Ovary (tissue), 7 donors: ENCODE measurements at regions not wholly inside any gene's neighbourhood (a gene's known extent, or its start where the extent isn't known, plus 50 kb on each side); places are given as distances from the start of the nearest gene placed in this dataset.

ENCODE experiments used
- DNase-seq, 5 donors: peaks; one replicate each; pipeline ENCODE4 v3.0.0-alpha.2; 2019 to 2020
- H3K27ac ChIP-seq, 2 donors: fragments of 200-600 bp; one replicate each; pipeline versions ENCODE4 v1.5.1 to v1.8.0; 2019 to 2022
- H3K27me3 ChIP-seq: fragments of 200-600 bp; one replicate; pipeline ENCODE4 v1.8.0; 2022
- H3K36me3 ChIP-seq: fragments of 200-600 bp; sonication (generic); one replicate; pipeline ENCODE4 v1.5.1; 2019
- H3K4me1 ChIP-seq: one replicate; pipeline ENCODE4 v1.8.1; 2013; ENCODE audit warnings: mild to moderate bottlenecking, moderate library complexity; ENCODE audit not compliant: insufficient read depth
- H3K4me3 ChIP-seq: fragments of 200-600 bp; sonication (generic); one replicate; pipeline ENCODE4 v1.5.1; 2017
- H3K9me3 ChIP-seq, 2 donors: fragments of 200-600 bp in 1 of 2; sonication (generic) in 1 of 2; one replicate each; pipeline versions ENCODE4 v1.5.1 to v1.8.1; 2013 to 2019; ENCODE audit warnings: mild to moderate bottlenecking in 1 of 2, moderate library complexity in 1 of 2
- EP300 ChIP-seq: sonication (generic); formaldehyde crosslinking; IDR thresholded peaks from one replicate; pipeline ENCODE4 v1.6.1; 2017; ENCODE audit warnings: antibody characterized with exemption
- POLR2A ChIP-seq: fragments of 450-650 bp; IDR thresholded peaks from one replicate; pipeline ENCODE4 v1.6.1; 2017; ENCODE audit warnings: antibody characterized with exemption, mild to moderate bottlenecking, moderate library complexity
- WGBS, 3 donors: extraction: QIAGEN DNeasy Blood & Tissue Kit in 1 of 3; methylation state at CpG; one replicate each; pipeline versions ENCODE4 v1.1.5 to v1.1.7; 2013 to 2017; 5-methylcytosine and 5-hydroxymethylcytosine counted together
- intact Hi-C, 4 donors: fragments of 100-400 bp; cut with DNase I; formaldehyde crosslinking; loops; one replicate each; pipeline versions ENCODE4 v1.11.0 to v1.15.1; 2022 to 2023
- TF ChIP-seq, protein P1 (sequence below), 3 donors: fragments of 450-650 bp in 2 of 3; fragments of 200-600 bp in 1 of 3; IDR thresholded peaks; one replicate each; pipeline versions ENCODE4 v1.5.1 to v1.8.0; 2016 to 2022; ENCODE audit warnings: antibody characterized with exemption in 3 of 3, mild to moderate bottlenecking in 1 of 3
- donor health status: DM: no; HTN: no; CAD: no; lungs with moderate emphysema.
- donor health status: DM: no; HTN: no; CAD: no.
- donor health status: Bipolar disorder and iron deficiency.
- donor health status: DM: no; HTN: no; CAD: no.
- donor health status: DM: yes; HTN: yes; CAD: no.

DNA sequence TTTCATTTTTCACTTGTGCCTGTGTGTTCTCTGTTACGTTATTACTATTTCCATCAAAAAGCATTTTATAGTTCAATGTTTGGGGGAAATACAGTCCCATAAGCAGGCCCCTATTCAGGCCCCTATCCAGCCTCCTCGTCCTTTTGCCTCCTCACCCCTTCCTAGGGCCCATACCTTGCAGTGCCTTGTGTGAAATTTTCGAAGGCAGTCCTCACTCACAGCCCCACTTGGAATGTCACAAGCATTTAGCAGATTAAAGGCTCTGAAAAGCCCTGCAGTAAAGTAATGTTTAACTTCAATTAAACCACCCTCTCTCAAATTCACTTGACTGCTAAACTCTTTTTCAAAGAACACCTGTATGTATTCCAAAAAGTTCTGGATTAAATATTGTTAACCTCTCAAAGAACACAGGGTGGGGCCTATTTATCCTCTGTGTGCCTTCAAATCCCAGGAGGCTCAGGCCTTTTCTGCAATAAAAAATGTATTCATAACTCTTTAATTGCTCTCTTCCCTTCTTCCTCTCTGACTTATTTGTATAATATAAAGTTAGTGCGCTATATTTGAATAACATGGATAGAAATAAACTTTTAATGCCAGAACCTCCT is 202.5 kb downstream of the FOXA2 start:
- TF ChIP-seq, protein P1, sequence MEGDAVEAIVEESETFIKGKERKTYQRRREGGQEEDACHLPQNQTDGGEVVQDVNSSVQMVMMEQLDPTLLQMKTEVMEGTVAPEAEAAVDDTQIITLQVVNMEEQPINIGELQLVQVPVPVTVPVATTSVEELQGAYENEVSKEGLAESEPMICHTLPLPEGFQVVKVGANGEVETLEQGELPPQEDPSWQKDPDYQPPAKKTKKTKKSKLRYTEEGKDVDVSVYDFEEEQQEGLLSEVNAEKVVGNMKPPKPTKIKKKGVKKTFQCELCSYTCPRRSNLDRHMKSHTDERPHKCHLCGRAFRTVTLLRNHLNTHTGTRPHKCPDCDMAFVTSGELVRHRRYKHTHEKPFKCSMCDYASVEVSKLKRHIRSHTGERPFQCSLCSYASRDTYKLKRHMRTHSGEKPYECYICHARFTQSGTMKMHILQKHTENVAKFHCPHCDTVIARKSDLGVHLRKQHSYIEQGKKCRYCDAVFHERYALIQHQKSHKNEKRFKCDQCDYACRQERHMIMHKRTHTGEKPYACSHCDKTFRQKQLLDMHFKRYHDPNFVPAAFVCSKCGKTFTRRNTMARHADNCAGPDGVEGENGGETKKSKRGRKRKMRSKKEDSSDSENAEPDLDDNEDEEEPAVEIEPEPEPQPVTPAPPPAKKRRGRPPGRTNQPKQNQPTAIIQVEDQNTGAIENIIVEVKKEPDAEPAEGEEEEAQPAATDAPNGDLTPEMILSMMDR (IDR thresholded peaks at IDR 0.05) = no peak
- TF ChIP-seq POLR2A (no peak), EP300 (no peak)
- no peak for DNase-seq
- no peaks in the 10 kb centered on the region for H3K27me3 ChIP-seq
- H3K27ac ChIP-seq = no peak overlapping the region
- no peaks in the 10 kb centered on the region for H3K9me3 ChIP-seq
- H3K36me3 ChIP-seq = no peaks in the 10 kb centered on the region
- H3K4me1 ChIP-seq = no peaks in the 10 kb centered on the region
- H3K4me3 ChIP-seq = no peak overlapping the region
- intact Hi-C loops = no loop called here
- 52 to 61% (median 53%) methylated on average over 4 of the region's 4 CpGs for WGBS, 3 donors

DNA sequence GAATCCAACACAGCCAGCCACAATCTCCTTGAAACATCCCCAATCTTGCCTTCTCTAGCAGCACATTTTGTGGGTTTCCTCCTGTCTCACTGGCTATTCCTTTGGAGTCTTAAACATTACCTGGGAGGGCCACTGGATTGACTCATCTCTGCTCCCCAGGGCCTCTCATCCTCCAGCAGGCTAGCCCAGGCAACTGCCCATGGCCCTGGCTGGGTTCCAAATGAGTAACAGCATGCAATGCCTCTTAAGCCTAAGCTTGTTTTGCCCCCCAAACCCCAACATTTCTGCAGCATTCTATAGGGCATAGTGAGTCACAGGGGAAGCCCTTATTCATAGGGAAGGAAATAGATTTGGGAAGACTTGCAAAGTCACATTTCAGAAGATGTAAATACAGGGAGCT is 204.9 kb downstream of the FOXA2 start:
- Histone ChIP-seq H3K36me3 (no peaks in the 10 kb centered on the region), H3K9me3 (no peaks in the 10 kb centered on the region), H3K4me1 (no peaks in the 10 kb centered on the region), H3K27ac (no peak overlapping the region), H3K27me3 (no peaks in the 10 kb centered on the region), H3K4me3 (no peak overlapping the region)
- no peak for DNase-seq
- TF ChIP-seq EP300 = no peak
- TF ChIP-seq POLR2A = no peak
- intact Hi-C loops = no loop called here

DNA sequence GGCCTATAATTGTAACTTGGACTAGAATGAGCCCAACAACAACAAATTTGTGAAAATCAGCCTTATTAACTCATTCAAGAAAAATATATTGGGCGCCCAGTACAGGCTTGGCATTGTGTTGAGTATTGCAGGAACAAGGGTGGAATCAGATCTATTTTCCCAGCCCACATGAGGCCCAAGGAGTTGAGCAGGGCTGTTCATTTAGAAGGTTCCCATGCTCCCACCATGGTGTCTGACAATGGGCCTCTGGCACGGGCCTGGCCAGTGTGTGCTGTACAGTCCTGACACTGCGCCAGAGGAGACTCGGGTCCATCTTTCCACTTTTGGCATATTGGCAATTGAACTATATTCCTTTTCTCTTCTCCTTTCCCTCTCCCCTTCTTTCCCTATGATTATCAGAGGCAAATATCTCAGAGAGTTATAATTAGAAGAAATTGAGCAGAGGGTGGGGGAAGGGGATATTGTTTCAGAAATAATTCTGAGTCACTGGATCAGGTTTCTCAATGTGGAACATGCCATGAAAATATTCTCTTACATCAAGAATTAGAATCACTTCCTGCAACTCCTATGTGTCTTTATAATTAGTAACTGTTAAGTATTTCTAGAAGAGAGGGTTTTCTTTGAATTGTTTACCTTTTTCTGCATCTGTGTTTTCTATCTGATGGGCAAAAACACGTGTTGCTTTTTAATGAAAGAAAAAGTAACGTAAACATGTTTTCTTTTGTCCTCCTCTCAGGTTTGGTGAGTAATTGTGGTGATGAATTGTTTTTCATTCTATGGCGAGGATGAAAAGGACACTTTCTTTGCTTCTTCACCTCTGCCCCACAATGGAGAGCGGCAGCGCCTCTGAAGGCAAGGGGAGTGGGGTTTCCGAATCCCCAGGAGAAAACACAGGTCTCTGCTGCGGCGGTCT is 209.4 kb downstream of the FOXA2 start:
- Histone ChIP-seq H3K4me1 (no peaks in the 10 kb centered on the region), H3K27me3 (no peaks in the 10 kb centered on the region), H3K9me3 (no peaks in the 10 kb centered on the region), H3K4me3 (no peak overlapping the region), H3K36me3 (no peaks in the 10 kb centered on the region), H3K27ac (no peak overlapping the region)
- 52 to 62% (median 58%) methylated on average over 12 of the region's 12 CpGs for WGBS, 3 donors
- no peak for DNase-seq
- no peak for TF ChIP-seq POLR2A
- no peak for TF ChIP-seq EP300
- TF ChIP-seq, protein P1 (IDR thresholded peaks at IDR 0.05) = no peak
- intact Hi-C loops = no loop called here

DNA sequence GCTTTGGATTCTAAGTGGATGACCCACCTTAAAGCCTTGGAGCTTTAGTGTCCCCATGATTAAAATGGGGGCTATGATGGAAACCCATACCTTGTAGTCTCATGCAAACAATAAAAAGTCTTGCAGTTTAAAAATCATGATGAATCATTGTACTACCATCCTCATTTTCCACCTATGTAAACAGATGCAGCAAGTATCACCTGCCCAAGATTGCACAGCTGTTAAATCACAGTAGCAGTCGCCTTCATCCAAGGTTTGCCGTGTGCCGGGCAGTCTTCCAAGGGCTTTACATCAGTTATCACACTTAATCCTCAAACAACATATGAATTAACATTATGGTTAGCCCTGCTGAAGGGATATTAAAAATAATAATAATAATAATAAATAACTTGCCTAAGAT is 210.3 kb downstream of the FOXA2 start:
- no peaks in the 10 kb centered on the region for H3K27me3 ChIP-seq
- no peak for TF ChIP-seq EP300
- TF ChIP-seq, protein P1 (IDR thresholded peaks at IDR 0.05) = no peak
- H3K9me3 ChIP-seq = no peaks in the 10 kb centered on the region
- H3K27ac ChIP-seq = no peak overlapping the region
- DNase-seq = no peak
- H3K4me1 ChIP-seq = no peaks in the 10 kb centered on the region
- H3K36me3 ChIP-seq = no peaks in the 10 kb centered on the region
- WGBS, 3 donors = 79 to 83% (median 79%) methylated on average over 3 of the region's 3 CpGs
- intact Hi-C loops = no loop called here
- H3K4me3 ChIP-seq = no peak overlapping the region
